ENCODE measurements at regions not wholly inside any gene's neighbourhood (a gene's known extent, or its start where the extent isn't known, plus 50 kb on each side); places are given as distances from the start of the nearest gene placed in this dataset.

GRCh38 chr12:77402716-77403115 lies 337.3 kb upstream of the E2F7 start:
- DNase-seq (ENCODE audit: low spot score) = no peak
- TF ChIP-seq, protein P1, sequence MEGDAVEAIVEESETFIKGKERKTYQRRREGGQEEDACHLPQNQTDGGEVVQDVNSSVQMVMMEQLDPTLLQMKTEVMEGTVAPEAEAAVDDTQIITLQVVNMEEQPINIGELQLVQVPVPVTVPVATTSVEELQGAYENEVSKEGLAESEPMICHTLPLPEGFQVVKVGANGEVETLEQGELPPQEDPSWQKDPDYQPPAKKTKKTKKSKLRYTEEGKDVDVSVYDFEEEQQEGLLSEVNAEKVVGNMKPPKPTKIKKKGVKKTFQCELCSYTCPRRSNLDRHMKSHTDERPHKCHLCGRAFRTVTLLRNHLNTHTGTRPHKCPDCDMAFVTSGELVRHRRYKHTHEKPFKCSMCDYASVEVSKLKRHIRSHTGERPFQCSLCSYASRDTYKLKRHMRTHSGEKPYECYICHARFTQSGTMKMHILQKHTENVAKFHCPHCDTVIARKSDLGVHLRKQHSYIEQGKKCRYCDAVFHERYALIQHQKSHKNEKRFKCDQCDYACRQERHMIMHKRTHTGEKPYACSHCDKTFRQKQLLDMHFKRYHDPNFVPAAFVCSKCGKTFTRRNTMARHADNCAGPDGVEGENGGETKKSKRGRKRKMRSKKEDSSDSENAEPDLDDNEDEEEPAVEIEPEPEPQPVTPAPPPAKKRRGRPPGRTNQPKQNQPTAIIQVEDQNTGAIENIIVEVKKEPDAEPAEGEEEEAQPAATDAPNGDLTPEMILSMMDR (IDR thresholded peaks at IDR 0.05; ENCODE audit: extremely low read depth, missing control alignments) = no peak

GRCh38 chr12:77401770-77402081 lies 336.4 kb upstream of the E2F7 start:
- no peak for DNase-seq (ENCODE audit: low spot score)
- TF ChIP-seq, protein P1 (IDR thresholded peaks at IDR 0.05; ENCODE audit: extremely low read depth, missing control alignments) = no peak

DNA sequence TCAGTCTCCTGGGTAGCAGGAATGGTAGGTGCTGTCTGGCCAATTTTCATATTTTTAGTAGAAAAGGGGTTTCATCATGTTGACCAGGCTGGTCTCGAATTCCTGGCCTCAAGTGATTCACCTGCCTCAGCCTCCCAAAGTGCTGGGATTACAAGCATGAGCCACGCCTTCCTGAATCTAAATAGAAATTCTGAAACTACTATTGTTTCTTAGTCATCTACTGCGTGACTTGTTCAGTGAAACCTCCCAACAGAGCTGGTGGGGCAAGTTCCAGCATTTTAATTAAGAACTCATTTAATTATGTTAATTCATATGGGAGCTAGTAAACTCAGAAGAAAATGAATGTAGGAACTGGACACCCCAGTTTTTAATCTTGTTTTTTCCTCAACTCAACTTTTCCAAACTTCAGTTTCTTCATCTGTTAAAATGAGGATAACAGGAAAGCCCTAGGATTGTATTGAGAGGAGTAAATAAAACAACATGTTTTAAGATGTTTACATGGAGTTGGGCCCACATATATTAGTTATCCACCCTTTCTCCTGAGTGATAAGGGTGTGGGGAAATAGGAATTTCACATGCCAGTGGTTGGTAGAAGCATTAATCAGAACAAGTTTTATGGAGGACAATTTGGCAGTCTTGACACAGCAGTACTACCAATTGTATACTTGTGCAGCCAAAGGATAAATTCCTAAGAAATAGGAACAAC lies 335.8 kb upstream of the E2F7 start:
- TF ChIP-seq, protein P1 (IDR thresholded peaks at IDR 0.05; ENCODE audit: extremely low read depth, missing control alignments) = no peak

DNA sequence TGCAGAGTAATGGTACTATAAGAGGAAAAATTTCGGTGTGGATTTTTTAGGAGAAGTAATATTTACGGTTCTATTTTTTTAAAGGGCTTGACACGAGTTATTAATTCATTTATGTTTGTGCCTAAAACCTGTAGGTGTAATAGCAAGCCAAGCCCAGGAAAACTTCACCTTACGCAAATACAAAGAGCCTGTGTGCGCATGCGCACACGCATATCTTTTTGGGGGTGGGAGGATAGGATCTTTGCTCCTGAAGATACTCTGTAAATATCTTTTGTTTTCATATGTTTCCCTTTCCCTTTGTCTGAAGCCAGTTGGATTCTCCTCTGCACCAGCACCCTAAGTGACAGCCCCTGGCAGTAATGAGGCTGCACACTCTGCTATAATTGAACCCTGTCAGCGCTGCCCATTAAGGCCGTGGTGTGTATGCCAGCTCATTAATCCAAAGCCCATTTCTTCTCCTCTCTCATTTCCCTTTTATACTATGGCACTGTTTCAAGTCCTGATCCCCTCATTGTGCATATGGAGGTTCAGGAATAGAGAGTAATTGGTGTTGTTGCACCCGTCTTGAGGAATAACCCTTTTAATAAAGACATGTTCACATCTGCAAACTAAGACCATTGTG lies 327.2 kb upstream of the E2F7 start:
- TF ChIP-seq, protein P1 (IDR thresholded peaks at IDR 0.05; ENCODE audit: extremely low read depth, missing control alignments) = no peak
- no peak for DNase-seq (ENCODE audit: low spot score)

More for the DNA sequence above, 335.8 kb upstream of the E2F7 start:
- DNase-seq (ENCODE audit: low spot score) = no peak

DNA sequence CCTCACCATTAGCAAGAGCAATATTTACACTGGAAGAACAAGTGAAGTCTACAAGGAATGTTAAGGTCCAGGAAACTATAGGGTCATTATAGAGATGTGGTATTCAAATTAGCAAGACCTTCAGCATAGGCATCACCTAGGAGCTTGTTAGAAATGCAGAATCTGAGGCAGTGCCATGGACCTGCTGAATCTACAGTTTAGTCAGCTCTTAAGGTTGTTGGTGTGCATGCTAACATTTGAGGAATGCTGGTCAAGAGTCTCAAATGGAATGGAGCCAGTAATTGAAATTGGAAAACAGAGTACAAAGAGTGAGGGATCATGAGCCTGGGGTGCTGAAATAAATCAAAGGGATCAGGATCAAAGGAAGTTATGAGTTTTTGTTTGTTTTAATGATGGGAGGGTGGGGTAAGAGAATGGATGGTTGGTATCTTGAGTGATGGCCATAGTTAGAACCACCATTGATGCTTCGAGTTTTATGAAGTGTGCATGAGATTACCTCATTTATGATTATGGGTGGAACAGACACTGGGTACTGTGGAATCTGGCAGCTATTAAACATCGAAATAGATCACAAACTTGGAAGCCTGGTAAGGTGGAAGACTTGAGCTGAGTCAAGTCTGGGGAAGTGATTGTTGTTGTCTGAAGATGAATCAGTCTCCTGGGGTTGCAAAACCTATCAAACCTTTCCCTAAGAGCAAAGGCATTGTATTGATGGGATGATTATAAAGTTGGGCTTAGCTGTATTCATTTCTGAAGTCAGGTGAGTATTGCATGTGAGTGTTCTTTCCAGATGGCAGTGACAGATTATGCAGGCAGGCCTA lies 323.3 kb upstream of the E2F7 start:
- TF ChIP-seq, protein P1 (IDR thresholded peaks at IDR 0.05; ENCODE audit: extremely low read depth, missing control alignments) = no peak
- no peak for DNase-seq (ENCODE audit: low spot score)

DNA sequence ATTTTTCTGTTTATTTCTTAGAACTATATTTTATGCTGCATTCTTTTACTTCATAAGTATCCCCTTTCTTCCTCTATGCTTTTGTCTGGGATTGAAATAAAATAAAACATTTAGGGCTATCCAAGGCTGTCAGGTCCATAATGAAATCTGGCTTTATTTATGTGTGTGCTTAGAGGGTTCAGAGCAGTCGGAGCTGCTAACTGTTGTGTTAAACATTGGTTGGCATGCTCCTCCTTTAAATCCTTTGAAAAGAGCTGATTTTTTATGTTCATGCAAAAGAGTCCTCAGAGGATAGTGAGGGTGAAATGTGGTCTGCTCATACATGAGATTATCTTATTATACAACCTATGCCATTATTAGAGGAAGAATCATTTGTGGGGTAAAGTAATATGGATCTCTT lies 322.3 kb upstream of the E2F7 start:
- DNase-seq (ENCODE audit: low spot score) = no peak
- TF ChIP-seq, protein P1 (IDR thresholded peaks at IDR 0.05; ENCODE audit: extremely low read depth, missing control alignments) = no peak

DNA sequence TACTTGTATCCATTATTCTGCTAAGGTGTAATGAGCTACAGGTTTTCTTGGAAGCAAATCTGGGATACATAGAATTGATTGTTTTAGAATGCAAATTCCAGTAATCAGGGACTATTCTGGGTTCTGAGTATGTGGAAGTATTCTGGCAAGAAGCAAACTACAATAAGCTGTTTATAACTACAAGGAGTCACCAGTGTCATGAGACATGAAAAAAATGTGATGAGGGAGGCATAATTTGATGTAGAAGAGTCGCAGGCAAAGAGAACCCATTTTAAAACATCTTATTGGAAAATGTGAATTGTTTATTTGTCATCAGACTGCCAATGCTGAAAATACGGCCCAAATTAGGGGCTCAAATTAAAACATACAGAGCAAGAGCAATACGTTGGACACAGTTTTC lies 321.8 kb upstream of the E2F7 start:
- TF ChIP-seq, protein P1 (IDR thresholded peaks at IDR 0.05; ENCODE audit: extremely low read depth, missing control alignments) = no peak
- DNase-seq (ENCODE audit: low spot score) = no peak
